GM18873 (cell line): ENCODE measurements at regions not wholly inside any gene's neighbourhood (a gene's known extent, or its start where the extent isn't known, plus 50 kb on each side); places are given as distances from the start of the nearest gene placed in this dataset.
"Not testable (repeated sequence)": the region's sequence is repeated elsewhere in the genome, so short reads cannot be mapped to it uniquely, and the experiment has no call there.

ENCODE experiments used
- ATAC-seq: cut with Tn5 transposase; IDR thresholded peaks from one replicate; pipeline ENCODE4 v1.9.1; 2021; ENCODE audit warnings: mild to moderate bottlenecking, moderate library complexity, moderate number of reproducible peaks; ENCODE audit not compliant: unreplicated experiment, low FRiP score

DNA sequence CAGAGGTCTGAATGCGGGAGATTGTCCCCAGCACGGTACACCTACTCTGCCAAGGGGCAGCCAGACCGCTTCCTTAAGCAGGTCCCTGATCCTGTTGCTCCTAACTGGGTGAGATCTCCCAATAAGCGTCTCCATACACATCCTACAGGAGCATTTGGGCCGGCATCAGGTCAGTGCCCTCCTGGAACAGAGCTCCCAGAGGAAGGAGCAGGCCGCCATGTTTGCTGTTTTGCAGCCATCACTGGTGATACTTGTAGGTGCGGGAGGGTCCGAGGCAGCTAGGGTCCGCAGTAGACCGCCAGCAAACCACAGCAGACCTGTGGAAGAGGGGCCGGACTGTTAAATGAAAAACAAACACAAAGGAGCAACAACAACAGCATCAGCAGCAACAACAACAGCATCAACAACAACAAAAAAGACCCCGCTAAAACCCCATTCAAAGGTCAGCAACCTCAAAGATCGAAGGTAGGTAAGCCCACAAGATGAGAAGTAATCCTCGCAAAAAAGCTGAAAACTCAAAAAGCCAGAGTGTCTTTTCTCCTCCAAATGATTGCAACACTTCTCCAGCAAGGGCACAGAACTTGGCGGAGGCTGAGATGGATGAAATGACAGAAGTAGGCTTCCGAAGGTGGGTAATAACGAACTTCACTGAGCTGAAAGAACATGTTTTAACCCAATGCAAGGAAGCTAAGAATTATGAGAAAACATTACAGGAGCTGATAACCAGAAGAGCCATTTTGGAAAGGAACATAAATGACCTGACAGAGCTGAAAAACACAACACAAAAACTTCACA lies 79.0 kb upstream of the CDH7 start:
- no peak for ATAC-seq

DNA sequence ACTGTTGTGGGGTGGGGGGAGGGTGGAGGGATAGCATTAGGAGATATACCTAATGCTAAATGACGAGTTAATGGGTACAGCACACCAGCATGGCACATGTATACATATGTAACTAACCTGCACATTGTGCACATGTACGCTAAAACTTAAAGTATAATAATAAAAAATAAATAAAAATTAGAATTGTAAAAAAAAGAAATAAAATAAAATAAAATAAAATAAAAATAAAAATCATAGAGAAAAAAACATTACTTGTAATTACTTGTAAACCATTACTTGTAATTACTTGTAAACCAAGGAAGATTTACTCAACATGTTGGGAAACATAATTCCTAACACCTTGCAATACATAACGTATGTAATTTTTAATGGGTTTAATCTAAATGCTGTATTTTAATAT lies 80.7 kb upstream of the CDH7 start:
- not testable (repeated sequence) for ATAC-seq

DNA sequence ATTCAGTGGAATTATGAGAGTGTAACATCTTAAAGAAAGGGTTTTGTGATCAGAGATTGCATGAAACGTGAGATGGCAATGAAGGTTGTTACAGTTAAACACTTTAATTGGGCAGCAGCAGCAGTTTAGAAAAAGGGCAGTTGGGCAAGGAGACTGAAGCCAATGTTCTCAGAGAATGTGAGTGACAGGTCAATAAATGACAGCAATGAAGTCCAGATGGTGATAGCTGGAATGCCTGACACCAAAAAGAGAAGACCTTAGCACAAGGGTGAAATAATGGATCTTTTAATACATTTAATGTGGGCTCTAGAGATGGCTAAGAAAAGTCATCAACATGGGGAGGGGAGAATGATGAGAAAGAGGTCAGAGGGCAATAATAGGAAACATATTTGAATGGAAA lies 89.4 kb upstream of the CDH7 start:
- no peak for ATAC-seq

DNA sequence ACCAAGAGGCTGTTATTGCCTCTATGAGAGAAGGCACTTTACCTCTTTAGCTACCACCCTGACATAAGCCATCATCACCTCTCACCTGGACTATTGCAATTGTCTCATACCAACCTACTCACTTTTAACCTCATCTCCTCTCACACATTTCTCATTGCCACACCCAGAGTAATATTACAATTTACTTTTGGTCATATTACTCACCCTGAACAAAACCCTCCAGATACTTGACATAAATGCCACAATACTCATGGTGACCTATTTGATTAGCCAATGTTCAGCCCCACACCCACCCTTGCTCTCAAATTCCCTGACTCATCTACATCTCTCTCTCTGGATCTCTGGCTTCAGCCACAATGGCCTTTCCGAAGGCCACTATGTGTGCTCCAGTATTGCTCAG lies 90.9 kb upstream of the CDH7 start:
- ATAC-seq = no peak

DNA sequence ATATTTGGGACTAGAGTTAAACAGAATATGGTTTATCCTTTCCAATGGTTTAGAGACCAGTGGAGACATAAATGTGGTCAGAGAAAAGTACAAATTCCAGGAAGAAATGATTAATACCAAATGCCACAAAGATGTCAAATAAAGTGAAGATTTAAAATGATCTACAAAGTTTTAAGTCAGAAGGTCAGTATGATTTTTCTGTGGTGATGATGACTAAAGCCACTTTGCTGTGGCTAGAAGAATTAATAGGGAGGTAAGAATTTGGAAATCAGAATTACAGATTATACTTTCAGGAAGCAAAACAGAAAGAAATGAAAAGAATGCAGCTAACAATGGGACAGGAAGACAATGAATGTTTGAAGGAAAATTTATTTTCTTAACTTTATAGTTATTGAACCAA lies 91.5 kb upstream of the CDH7 start:
- no peak for ATAC-seq

DNA sequence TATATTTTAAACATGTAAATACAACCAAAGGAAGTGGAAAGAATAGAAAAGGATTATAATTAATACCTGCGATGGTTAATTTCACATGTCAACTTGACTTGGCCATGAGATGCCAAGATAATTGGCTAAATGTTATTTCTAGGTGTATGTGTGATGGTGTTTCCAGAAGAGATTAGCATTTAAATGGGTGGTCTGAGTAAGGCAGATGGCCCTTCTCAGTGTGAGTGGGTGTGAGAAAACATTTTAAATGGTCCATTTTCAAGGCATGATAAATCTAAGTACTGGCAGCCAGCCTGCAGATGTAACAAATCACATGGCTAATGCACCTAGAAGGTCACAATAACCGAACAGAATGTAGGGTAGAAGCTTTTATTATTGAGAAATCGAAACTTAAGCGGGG lies 99.6 kb upstream of the CDH7 start:
- ATAC-seq = no peak

DNA sequence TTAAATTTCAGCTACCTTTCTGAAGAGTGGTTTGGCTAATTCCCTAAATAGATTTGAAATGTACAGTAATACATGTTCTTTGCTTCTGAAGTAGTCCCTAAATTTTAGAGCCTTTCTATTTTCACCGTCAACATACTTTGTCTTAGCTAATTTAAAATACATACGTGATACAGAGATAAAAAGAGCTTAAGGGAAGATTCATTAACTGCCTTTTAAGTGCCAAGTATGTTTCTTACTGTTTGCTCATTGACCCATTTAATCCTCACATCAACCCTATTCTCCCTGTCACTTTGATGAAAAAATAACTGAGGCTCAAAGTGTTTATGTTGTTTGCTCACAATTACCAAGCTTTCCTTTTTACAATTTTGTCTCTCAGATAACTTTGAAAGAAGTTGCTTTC lies 118.6 kb upstream of the CDH7 start:
- ATAC-seq = no peak

DNA sequence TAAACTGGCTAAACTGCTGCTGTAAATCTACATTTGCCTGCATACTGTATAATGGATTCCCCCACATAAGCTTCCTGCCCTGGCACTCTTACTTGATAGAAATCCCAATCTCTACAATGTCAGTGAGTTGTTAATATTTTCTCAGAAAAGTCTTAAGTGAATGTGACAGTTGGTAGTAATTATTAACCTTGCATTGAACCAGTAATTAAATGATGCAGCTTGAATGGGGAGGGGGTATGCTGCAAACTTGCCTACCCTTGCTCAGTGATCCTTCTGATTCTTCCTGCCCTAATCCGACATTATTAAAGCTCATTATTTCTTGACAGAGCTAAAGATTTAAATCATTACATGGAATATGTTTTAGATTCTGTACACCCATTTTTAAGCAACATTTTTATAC lies 119.0 kb upstream of the CDH7 start:
- no peak for ATAC-seq

DNA sequence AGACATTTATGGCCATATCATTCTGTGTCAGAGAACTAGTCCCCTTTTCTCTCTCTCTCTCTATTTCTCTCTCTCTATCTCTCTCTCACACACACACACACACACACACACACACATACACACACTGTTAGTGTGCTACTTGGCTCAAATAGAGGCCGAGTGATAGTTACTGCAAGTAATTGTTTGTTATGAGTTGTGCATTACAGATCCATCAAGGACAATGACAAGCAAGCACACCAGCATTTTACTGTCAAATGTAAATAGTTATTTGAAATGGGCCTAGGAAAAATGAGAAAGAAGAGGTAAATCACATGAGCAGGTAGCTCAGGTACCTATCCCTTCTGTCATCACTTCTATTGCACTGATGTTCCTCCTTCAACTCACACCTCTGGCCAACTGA lies 122.4 kb upstream of the CDH7 start:
- no peak for ATAC-seq

DNA sequence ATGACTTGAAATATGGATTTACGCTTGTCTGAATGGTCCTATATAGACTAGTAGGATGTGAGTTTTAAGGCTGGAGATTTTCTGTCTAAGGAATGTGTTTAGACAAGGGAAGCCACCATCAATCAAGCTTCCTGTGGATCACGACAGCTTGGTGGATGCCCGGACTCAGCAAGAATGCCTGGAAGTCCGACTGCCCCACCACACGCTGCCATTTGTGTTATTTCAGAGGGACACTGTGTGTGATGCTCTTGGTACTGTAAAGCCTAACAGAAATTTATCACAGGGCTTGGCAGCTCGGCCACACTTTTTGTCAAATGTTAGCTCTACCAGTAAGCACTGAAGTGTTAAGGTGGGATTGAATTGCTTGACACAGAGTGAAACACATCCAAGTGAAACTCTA lies 127.1 kb upstream of the CDH7 start:
- ATAC-seq = no peak

DNA sequence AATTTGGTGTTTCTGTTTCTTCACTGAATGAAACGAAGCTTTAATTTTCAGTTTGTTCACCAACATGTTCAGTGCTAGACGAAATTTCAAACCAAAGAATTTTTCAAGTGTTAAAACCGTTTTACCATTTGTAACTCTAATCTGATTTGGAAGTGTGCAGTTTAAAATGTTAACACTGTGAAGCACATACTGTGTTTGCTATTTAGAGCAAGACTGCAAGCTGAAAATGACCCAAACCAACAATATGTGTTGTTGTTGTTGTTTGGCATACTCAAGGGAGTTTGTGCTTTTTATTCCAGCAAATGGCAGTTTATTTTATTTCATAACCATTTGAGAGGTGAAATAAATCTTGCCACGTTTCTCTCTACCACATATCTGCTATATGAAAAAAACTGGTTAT lies 128.4 kb upstream of the CDH7 start:
- no peak for ATAC-seq

DNA sequence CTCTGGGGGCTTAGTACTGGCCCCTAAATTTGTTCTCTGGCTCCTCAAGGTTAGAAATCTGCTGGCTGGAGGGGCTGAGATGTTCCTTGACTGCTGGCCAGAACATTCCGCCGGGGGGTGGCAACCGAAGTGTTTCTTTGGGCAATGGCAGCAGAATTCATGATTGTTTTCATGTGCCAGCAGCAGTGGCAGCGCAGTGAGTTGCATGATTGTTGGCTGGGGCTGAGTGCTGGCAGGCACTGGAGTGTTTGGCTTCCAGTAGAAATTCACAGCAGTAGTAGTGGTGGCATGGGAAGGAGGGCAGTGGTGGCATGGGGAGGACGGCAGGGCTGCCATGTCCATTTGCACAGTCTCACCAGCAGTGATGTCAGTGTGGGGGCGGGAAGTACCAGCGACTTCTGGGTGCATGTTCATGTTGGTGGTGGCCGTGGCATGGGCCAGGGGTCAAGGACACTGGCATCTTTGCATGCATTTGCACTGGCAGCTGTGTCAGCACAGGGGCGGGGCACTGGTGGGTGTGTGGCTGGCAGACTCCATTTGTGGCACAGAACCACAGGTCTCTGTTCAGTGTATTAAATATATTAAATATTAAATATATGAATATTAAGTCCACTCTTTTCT lies 130.6 kb upstream of the CDH7 start:
- ATAC-seq = no peak

DNA sequence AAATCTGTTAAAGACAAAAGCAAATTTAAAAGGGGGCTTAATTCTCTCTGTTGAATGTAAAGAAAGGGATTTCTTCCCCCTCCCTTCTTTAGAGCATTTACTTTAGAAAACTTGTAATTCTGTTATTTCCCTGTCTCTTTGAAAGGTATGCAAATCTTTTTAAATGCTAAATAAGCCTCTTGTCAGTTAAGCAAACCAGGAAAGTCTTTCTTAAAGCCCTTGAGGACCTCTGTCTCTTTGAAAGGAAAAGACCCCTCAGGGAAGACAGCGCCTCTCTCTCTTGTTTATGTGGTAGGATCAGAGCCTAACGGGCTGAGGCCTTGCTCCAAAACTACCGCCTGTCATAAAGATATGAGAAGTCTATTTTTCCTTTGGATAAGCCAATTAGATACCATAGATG lies 139.9 kb upstream of the CDH7 start:
- no peak for ATAC-seq

DNA sequence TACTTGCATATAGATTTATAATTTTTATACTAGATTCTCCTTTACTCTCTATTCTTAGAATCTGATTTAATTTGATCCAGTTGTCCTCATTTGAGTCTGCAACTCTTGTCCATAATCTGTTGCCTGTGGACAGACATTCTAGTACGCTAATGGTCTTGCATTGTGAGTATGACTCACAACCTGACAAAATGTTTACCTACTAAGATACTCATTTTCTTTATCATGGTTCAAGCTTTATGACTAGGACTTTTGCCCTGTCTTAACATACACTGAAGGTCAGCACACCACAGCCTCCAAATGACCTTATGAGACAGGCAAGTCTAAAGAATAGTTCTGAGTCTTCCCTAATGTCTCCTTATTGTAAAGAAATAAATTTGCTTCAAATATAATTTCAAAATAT lies 142.3 kb upstream of the CDH7 start:
- ATAC-seq = no peak

DNA sequence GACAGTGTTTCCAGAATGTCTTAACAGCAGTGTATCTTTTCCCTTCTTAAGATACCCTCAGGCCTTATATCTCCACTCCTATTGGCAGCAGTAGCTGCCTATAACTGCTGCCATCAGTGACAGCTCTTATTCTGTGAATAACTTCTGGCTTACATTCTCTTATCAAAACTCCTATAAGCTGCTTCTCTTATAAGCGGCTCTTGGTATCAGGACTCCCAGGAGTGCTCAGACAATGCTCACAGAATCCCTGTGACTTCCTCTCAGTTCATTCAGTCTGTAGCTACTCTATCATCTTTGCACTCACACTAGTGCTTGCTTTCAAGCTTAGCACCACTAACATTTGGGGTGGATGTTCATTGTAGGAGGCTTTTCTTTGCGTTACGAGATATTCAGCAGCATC lies 143.7 kb upstream of the CDH7 start:
- ATAC-seq = no peak

DNA sequence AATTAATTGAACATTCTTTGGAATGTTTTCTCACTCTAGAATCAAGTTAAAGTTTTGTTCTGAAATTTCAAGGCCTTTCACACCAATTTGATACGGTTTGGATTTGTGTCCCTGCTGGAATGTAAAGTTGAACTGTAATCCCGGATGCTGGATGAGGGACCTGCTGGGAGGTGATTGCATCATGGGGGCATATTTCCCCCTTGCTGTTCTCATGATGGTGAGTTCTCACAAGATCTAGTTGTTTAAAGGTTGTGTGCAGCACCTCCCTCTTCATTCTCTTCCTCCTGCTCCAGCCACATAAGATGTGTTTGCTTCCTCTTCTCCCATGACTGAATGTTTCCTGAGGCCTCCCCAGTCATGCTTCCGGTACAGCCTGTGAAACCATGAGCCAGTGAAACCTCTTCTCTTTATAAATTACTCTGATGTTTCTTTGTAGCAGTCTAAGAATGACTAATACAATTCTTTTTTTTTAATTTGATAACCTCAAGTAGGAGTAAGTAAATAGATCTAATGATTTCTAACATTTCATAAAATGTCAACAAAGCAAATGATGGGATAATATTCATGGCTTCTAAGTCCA lies 144.2 kb upstream of the CDH7 start:
- ATAC-seq = no peak

DNA sequence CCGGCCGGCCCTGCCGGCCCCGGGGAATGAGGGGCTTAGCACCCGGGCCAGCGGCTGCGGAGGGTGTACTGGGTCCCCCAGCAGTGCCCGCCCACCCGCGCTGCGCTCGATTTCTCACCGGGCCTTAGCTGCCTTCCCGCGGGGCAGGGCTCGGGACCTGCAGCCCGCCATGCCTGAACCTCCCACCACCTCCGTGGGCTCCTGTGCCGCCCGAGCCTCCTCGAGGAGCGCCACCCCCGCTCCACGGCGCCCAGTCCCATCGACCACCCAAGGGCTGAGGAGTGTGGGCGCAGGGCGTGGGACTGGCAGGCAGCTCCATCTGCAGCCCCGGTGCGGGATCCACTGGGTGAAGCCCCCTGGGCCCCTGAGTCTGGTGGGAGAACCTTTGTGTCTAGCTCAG lies 145.5 kb upstream of the CDH7 start:
- not testable (repeated sequence) for ATAC-seq

DNA sequence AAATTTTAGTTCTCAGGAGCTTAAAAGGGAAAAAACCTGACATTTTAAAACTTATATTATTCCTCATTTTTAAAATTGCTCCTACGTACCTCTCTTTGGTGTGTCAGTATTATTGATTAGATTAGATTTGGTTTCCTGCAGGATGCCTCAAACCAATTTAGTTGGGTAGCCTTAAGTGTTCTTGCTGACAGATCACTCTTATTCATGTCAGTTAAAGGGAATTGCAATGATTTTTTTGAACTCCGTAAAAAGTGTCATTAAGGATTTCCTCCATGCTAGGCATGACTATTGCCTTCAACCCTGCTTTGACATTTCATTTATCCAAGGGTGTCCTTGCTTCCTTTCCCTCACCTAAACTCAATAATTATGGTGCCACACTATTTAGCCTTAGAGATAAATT lies 149.0 kb upstream of the CDH7 start:
- ATAC-seq = no peak

DNA sequence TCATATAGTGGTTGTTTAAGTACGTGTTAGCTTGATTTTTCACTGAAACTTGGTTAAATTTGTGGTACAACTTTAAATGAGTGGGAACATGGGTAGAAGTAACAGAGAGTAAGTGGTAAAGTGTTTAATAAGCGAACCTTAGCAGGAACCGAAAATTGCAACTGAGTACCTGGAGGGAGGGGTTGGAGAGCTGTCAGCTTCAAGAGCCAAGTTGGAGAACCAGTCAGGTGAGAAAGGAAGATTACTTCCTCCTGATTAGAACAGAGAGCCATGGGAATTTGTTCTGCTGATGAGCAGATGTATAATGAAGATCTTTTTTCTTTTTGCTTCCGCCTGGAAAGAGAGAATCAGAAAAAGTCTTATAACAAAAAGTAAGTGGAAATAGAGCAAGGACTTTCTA lies 158.4 kb upstream of the CDH7 start:
- ATAC-seq = no peak

DNA sequence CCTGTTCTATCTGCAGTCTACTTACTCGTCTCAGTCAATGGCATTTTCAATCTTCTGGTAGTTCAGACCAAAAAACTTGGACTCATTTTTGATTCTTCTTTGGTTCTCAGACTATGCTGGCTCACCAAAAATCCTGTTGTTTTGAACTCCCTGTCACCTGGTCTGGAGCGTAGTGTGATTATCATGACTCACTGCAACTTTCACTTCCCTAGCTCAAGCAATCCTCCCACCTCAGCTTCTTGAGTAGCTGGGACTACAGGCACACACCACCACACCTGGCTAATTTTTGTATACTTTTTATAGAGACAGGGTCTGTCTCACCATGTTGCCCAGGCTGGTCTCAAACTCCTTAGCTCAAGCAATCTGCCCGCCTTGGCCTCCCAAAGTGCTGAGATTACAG lies 163.3 kb upstream of the CDH7 start:
- ATAC-seq = no peak

DNA sequence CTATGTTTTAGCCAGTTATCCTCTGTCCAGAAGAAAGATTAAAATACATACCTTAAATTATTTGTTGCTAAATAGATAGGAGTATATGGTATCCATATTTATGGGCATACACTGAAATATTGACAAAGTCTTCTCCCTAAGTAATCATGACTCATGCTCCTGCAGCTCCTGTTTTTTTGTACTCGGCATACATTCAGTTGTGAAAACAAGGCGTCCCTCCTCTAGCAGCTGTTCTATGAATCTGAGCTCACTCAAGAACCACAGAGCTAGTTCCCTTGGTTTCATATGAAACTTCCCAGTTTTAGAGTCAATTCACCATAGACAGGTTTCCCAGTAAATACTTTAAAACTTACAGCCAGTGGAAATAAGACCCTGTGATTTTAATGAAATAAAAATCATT lies 168.7 kb upstream of the CDH7 start:
- not testable (repeated sequence) for ATAC-seq

DNA sequence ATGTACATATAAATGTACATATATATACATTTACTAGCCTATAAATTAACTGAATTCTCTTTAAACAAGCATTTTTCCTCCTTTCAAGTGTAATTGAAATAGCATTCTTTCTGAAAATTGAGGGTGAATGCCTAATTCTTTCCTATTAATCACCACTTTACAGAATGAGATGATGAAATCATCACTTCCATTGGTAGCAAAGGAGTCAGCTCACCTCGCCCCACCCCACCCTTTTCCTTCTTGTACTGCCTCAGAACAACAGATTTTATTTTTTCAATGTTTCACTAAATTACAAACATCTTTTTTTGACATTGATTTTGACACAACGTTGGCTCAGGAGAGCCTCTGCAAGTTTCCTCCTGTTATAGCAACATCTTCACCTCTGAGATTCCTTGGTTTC lies 181.9 kb upstream of the CDH7 start:
- ATAC-seq = no peak
